ENCODE measurements at regions not wholly inside any gene's neighbourhood (a gene's known extent, or its start where the extent isn't known, plus 50 kb on each side); places are given as distances from the start of the nearest gene placed in this dataset.
"Not testable (repeated sequence)": the region's sequence is repeated elsewhere in the genome, so short reads cannot be mapped to it uniquely, and the experiment has no call there.

DNA sequence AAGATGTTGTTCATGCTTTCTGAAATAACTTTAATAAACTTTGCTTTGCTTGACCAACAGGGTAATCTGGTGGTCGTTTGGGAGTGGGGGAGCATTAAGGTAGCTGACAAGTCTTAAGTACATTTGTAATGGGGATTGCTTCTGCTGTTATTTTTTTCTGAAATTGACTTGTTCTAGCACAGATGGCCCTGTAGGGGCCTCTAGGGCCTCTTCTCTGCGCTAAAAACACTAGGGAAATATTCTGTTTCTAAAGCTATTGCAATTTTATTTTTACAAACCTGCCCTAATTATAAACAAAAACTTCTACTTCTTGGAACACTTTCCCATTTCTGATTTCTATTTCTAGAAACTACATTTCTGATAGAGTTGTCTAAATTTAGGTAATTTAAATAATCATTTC, 191.3 kb upstream of the KCNJ3 start:
- no peak for DNase-seq

DNA sequence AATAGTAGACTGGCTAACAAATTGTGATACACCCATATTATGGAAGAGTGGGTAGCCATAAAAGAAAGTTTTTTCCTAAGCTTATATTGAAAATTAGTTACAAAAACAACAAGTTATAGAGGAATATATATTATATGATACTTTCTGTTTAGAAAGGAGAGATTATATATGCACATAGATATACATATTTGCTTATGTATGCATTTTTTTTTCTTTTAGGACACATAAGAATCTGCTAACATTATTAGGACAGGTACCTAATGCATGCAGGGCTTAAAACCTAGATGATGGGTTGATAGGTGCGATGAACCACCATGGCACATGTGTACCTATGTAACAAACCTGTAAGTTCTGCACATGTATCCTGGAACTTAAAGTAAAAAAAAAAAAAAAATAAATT, 179.6 kb upstream of the KCNJ3 start:
- no peak for DNase-seq

DNA sequence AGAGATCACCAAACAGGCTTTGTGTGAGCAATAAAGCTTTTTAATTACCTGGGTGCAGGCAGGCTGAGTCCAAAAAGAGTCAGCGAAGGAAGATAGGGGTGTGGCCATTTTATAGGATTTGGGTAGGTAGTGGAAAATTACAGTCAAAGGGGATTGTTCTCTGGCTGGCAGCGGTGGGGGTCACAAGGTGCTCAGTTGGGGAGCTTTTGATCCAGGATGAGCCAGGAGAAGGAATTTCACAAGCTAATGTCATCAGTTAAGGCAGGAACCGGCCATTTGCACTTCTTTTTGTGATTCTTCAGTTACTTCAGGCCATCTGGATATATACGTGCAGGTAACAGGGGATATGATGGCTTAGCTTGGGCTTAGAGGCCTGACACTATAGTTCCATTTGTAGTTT, 177.5 kb upstream of the KCNJ3 start:
- not testable (repeated sequence) for DNase-seq

DNA sequence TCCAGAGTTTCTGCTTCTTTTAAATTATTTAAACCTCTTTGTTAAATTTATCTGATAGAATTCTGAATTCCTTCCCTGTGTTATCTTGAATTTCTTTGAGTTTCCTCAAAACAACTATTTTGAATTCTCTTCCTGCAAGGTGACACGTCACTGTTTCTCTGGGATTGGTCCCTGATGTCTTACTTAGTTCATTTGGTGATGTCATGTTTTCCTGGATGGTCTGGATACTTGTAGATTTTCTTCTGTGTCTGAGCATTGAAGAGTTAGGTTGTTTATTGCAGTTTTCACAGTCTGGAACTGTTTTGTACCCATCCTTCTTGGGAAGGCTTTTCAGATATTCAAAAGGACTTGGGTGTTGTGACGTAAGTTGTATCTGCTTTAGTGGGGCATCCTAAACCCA, 172.3 kb upstream of the KCNJ3 start:
- DNase-seq: no peak

DNA sequence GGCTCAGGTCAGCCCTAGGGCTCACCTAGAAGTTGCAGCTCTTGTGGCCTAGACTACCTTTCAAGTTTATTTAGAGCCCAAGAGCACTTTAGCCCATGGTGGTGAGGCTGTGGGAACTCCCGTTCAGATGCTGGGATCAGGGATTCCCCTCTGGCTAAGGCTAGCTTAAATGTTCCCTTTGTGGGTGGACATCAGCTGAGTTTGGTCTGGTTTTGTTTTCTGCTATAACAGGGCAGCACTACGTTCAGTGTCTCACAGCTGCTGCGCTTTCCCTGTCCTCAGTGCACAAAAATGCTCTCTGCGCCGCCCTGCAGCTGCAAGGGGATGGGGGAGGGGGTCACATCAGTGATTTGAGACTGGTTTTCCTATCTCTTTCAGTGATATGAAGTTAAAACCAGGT, 170.5 kb upstream of the KCNJ3 start:
- DNase-seq: no peak

DNA sequence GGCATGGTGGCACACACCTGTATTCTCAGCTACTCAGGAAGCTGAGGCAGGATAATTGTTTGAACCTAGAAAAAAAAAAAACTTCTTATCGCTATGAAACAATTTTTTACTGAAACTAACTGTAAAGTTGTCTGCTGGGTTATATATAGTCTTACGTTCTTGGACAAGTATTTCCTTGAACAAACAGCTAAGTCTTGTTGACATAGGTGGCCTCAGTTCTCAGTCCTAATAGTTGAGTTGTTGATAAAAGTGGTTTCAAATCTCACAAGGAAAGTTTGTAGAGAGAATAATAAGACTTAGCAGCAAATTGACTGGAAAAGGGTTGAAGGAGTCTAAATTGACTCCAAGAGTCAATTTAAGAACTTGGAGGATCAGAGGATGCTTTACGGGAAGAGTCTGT, 166.5 kb upstream of the KCNJ3 start:
- no peak for DNase-seq

DNA sequence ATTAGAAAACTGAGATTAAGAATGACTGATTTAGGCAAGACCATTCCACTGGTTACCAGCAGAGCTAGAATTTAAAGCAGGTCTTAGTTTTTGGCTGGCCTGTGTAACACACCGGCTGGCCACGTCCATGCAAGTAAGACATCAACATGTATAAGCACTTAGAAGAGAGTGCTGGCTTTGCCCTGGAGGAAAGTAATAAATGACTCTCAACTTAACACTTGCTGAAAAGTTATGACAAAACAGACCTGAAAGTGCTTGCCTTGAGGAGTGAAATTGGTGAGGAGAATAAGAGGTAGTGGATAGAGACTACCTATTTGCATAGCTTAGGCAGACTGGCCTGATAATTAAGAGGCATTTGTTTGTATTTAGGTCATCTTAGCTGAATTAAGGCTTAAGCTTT, 165.7 kb upstream of the KCNJ3 start:
- DNase-seq: no peak

DNA sequence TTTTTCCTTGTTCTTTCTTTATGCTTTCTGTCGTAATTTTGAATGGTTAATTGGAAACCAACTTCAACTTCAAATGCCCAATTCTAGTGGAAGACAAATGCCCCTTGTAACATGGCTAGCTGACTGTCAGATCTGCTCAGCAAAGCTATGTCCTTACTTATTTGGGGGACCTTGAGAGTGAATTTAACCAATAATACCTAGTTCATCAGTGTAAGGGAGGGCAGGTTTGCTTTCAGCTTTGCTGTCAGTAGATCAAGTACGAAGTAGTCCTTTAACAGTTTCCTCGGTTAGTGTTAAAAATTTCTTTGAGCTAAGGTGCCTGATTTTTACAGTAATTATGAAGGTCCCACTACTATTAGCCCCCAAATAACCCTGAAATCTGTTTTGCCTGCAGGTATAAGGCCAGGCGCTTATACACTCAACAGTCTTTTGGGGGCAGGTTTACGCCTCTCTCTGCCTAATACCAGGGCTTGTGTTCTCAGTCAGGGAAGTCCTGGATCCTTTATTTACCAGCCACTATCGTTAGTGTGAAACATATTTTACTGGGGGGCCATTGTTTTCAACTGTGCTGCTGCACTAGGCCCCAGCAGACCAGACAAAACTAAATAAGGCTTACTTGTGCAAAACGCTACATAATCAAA, 165.1 kb upstream of the KCNJ3 start:
- no peak for DNase-seq

DNA sequence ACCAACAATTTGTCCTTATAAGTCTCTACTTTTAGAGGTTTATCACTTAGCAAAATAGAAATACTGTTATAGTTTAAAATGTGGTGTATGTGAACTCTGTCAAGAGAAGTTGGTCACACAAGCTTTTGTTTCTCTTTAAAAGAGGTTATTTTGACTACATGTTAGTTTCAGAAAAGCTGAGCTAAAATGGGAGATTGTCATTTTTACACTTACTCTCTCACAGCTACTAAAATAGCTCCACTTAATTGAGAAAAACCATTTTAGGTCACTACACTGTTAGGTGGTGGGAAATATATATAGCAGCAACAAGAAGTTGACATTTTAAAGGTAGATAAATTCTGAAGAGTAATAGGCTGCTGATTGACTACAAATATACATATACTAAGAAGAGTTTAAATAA, 161.5 kb upstream of the KCNJ3 start:
- DNase-seq: no peak

DNA sequence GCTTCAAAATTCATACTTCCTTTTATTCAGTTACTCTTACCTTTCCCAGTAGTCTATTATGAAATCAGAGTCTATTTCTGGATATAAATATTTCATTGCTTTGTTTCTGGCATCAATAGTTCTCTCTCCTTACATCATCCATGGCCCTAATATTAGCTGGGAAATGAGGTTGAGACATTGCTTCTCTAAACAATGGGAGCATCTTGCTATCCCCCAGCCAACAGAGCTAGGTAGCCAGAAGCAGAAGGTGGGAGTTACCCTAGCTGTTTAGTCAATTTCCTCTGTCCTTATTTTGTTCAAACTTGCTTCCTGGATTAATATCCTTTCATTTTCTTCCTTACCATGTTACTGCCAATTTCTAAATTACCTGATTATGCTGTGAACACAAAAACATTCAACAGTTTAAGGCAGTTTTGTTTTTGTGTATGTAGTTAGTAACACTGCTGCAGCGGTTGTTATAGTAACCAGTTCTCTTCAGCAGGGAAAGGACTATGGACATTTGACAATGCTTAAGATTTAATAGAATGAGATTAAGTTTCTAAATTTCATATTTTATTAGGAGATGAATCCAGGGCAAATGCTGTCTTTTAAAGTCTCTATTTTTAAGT, 160.5 kb upstream of the KCNJ3 start:
- DNase-seq: no peak

DNA sequence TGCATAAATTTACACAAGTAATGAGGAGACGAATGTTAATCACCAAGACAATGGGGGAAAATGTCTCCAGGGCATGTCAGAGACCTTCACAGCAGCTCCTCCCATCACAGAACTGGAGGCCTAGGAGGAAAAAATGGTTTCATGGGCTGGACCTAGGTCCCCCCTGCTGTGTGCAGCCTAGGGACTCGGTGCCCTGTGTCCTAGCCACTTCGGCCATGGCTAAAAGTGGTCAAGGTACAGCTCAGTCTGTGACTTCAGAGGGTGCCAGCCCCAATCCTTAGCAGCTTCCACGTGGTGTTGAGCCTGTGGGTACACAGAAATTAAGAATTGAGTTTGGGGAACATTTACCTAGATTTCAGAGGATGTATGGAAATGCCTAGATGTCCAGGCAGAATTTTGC, 152.2 kb upstream of the KCNJ3 start:
- no peak for DNase-seq

DNA sequence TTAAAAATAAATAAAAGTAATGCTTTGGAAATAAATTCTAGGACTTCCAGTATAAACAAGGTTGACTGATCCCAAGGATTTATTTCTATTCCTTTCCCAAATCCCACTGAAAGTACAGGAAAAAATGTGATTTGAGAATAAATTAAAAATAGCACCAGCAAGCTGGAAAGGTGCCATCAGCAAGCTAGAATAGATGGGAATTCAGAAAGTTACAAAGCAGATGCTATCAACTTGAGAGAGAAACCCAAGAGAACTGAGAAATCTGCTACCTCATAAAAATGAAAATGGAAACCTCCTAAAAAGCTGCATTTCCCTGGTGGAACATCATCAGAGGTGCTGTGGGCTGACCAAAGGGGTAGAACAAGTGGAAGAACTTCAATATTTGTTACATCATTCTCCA, 148.6 kb upstream of the KCNJ3 start:
- no peak for DNase-seq

DNA sequence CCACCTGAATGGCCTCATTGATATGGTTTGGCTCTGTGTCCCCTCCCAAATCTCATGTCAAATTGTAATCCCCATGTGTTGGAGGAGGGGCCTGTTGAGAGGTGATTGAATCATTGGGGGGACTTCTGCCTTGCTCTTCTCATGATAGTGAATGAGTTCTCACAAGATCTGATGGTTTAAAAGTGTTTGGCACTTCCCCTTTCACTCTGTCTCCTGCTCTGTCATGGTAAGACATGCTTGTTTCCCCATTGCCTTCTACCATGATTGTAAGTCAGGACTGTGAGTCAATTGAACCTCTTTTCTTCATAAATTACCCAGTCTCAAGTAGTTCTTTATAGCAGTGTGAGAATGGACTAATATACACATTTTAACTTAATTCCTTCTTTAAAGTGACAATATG, 146.8 kb upstream of the KCNJ3 start:
- DNase-seq: no peak

DNA sequence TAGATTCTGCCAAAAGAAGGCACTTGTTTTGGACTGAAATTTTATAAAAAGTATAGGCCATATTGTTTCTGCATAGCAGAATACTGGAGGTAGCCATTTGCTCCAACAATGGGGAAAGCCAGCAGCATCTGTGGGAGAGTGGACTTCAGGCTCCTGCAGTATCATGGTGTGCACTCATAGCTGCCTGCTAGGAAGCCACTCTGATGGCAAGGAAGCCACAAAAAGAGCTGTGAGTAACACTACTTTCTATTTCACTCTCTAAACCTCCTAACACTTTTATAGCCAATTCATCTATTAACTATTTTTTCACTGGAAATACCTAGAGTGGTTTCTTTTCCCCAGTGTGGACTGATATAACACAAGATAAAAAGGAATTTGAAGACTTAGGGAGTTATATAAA, 144.4 kb upstream of the KCNJ3 start:
- no peak for DNase-seq

DNA sequence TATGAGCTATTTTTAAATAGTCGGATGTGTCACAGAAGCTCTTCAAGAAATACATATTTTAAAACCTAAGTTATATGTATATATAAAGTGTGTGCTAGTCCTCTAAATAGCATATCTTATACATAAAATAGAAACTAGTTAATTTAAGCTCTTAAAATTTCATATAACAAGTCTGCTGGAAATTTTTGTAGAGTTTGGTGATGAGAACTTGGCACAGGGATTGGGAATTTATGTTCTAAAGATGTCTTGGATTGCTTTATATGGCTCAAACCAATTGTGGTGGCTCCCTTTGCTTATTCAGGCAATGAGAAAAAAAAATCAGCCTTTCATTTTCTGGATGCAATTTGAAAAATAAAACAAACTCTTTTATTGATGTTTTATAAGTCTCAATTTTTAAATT, 142.8 kb upstream of the KCNJ3 start:
- DNase-seq: no peak

DNA sequence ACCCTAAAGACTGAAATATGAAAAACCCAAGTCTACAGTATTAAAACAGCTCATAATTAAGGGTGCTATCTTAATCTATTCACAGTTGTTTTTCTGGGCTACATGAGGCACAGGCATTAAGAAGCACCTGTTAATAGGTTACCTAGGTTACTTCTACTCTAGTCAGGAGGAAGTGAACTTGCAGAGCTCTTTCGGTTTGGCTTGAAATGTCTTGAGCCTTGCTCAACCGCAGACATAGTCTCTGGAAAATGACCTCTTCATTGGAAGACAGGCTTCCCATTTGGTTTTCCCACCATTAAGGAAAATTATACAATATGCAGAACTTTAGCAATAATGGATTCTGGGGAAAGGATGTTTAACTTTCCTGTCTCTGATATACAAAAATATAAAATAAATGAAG, 142.3 kb upstream of the KCNJ3 start:
- no peak for DNase-seq

DNA sequence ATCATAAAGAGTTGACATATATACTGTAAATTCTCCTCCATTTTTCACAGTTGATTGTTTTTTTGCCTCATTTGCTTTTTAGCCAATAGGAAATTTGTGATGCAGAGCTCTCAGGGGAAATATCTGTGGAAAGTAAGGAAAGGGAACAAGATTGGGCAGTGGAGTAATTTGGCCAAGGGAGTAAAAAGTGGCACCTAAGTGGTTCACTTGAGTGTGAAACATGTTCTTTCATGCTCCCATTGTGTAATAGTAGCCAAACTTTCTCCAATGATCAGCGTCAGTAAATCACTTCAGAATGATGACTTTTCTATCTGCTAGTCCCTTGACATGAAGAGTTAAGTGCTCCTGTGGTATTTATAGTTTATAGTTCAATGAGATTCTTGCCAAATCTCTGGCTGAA, 141.9 kb upstream of the KCNJ3 start:
- DNase-seq: no peak

DNA sequence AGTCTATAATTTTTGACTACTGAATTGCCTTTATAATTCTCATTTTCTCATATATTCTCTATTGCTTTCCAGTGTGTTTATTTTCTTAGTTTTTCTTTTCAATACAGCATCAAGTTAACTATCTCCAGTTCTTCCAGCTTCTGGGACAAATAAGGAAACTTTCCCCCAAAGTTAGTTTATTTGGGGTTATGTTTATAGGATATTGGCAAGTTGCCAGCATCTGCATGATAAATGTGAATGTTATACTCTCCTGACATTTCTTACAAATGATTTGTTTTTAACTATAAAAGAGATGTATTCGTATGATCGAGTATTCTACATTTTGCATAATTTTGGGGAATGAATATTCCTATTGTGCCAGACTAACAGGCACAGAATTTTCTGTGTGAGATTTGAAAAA, 140.6 kb upstream of the KCNJ3 start:
- DNase-seq: no peak

DNA sequence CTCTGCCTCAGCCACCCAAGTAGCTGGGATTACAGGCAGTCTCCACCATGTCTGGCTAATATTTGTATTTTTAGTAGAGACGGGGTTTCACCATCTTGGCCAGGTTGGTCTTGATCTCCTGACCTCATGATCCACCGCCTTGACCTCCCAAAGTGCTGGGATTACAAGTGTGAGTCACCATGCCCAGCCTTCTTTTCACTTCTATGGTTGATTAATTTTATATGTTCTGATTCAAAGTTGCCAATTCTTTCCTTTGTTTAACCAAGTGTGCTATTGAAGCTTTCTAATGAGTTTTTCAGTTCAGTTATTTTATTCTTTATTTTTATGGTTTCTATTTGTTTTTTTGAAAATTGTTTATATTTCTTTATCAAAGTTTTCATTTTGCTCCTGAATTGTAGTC, 133.1 kb upstream of the KCNJ3 start:
- DNase-seq: no peak

DNA sequence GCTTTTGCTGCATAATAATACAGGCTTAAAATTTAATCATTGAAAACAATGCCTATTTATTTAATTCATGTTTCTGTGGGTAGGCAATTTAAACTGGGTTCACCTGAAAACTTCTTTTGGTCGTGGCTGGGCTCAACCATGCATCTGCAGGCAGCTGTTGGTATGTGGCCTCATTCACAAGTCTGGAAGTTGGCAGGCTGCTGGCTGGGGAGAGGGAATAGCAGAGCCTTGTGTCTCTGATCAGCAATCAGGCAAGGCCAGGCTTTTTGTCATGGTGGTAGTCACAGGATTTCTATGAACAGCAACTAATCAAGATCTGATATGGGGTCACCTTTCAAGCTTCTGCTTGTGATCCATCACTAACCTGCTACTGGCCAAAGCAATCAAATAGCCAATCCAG, 130.1 kb upstream of the KCNJ3 start:
- no peak for DNase-seq

DNA sequence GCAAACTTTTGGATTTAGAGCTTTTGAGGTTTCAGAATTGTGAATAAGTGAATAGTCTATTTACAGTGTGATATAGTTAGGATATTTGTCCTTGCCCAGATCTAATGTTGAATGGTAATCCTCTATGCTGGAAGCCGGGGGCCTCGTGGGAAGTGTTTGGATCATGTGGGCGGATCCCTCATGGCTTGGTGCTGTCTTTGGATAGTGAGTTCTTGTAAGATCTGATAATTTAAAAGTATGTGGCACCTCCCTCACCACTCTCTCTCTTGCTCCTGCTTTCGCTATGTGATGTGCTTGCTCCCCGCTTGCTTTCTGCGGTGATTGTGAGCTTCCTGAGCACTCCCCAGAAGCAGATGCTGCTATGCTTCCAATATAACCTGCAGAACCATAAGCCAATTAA, 128.0 kb upstream of the KCNJ3 start:
- no peak for DNase-seq

DNA sequence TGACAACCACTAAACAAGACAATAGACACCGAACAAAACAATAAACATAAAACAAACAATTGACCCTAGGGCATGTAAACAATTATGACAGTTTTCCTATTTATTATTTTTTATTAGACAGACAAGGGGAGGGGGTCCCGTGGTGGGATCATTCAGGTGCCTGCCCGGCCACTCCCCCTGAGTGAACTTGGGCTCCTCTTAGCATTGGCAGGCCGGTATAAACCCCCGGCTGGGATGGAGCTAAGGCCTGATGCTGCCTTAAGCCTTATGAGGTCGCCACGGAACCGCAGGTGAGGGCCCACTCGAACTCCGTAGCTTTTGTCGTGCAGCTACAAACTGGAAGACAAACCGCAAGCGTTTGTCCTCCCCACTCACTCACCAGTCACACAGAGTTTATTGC, 121.8 kb upstream of the KCNJ3 start:
- not testable (repeated sequence) for DNase-seq

DNA sequence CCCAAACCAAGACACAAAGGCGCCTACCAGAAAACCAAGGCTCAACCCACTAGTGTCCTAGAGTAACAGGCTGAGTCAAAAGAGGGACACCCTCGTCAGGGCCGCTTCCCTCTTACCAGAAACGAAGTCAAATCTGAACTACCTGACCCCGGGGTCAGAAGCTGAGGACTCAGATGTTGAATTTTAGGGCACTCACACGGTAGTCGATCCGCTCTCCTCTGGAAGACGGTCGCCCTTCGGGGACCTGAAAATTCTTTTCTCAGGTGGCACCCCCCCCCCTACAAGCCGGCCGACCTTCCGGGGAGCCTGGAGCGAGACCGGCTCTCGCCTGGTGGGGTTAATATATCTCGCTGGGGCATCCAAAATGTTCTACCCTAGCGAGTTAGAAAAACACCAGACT, 121.1 kb upstream of the KCNJ3 start:
- no peak for DNase-seq

DNA sequence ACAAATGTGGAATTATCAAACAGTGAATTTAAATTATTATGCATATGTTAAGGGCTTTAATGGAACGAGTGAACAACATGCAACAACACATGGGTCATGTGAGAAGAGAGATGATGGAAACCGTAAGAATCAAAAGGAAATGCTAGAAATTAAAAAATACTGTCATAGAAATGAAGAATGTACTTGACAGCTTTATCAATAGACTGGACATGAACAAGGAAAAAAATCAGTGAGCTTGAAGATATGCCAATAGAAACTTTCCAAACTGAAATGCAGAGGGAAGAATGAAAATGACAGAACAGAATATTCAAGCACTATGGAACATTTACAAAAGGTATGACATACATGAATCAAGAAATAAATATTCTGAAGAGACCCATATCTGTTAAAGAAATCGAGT, 117.7 kb upstream of the KCNJ3 start:
- DNase-seq: no peak

DNA sequence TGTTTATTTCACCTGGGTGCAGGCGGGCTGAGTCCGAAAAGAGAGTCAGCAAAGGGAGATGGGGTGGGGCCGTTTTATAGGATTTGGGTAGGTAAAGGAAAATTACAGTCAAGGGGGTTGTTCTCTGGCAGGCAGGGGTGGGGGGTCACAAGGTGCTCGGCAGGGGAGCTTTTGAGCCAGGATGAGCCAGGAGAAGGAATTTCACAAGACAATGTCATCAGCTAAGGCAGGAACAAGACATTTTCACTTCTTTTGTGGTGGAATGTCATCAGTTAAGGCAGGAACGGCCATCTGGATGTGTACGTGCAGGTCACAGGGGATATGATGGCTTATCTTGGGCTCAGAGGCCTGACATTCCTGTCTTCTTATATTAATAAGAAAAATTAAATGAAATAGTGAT, 115.8 kb upstream of the KCNJ3 start:
- DNase-seq: not testable (repeated sequence)
